GM12865 (cell line): ENCODE measurements at regions not wholly inside any gene's neighbourhood (a gene's known extent, or its start where the extent isn't known, plus 50 kb on each side); places are given as distances from the start of the nearest gene placed in this dataset.

Experiments used
- DNase-seq: peaks from one replicate; pipeline ENCODE4 v3.0.0; 2010; ENCODE audit warnings: low read depth
- H3K4me3 ChIP-seq: 2 replicates; pipeline ENCODE4 v1.5.1; 2011; ENCODE audit warnings: mild to moderate bottlenecking, low read depth, low read length, control low read depth
- CTCF ChIP-seq: IDR thresholded peaks from 2 replicates; pipeline ENCODE4 v1.5.1; 2011; ENCODE audit warnings: low read length, control low read depth, low read depth, inconsistent platforms; ENCODE audit not compliant: insufficient read depth; ENCODE audit errors: missing control alignments

- no peak overlapping the region for H3K4me3 ChIP-seq
- no peak for TF ChIP-seq CTCF
- DNase-seq = no peak
Observed at GRCh38 chr2:58938988-58939387, 697.9 kb upstream of the FANCL start.

GRCh38 chr2:58932801-58933200 lies 691.7 kb upstream of the FANCL start:
- TF ChIP-seq CTCF = no peak

GRCh38 chr2:58930537-58930936 lies 689.4 kb upstream of the FANCL start:
- no peak overlapping the region for H3K4me3 ChIP-seq
- DNase-seq = no peak
- no peak for TF ChIP-seq CTCF

More at GRCh38 chr2:58932801-58933200, 691.7 kb upstream of the FANCL start:
- no peak for DNase-seq
- no peak overlapping the region for H3K4me3 ChIP-seq

- DNase-seq = no peak
- no peak overlapping the region for H3K4me3 ChIP-seq
- no peak for TF ChIP-seq CTCF
Observed at GRCh38 chr2:58928973-58929372, 687.8 kb upstream of the FANCL start.

- H3K4me3 ChIP-seq = no peak overlapping the region
- DNase-seq = no peak
- TF ChIP-seq CTCF = no peak
Observed at GRCh38 chr2:58928391-58928790, 687.3 kb upstream of the FANCL start.

GRCh38 chr2:58926112-58926511 lies 685.0 kb upstream of the FANCL start:
- no peak for TF ChIP-seq CTCF
- no peak for DNase-seq
- no peak overlapping the region for H3K4me3 ChIP-seq

GRCh38 chr2:58925676-58926081 lies 684.6 kb upstream of the FANCL start:
- no peak for DNase-seq
- TF ChIP-seq CTCF = no peak
- no peak overlapping the region for H3K4me3 ChIP-seq
